BJ (cell line): ENCODE measurements at regions not wholly inside any gene's neighbourhood (a gene's known extent, or its start where the extent isn't known, plus 50 kb on each side); places are given as distances from the start of the nearest gene placed in this dataset.

ENCODE experiments used
- CTCF ChIA-PET: fragments of 350-600 bp; formaldehyde crosslinking; extraction: SDS; loops from one replicate; lab custom pipeline; 2021; ENCODE audit warnings: antibody characterized with exemption, inconsistent platforms; lab: Yijun Ruan, JAX
- POLR2A ChIA-PET: fragments of 300-600 bp; sonication (Branson Sonifier 250); formaldehyde crosslinking; extraction: SDS; loops from one replicate; lab custom pipeline; 2021; ENCODE audit warnings: antibody characterized with exemption; lab: Charles Lee
- DNase-seq: peaks from one replicate; pipeline ENCODE4 v3.0.0-alpha.2; 2011; ENCODE audit warnings: low read depth
- H3K27me3 ChIP-seq: 2 replicates; pipeline ENCODE4 v1.6.0; 2011; ENCODE audit warnings: low read length; ENCODE audit not compliant: control insufficient read depth, insufficient read depth
- H3K36me3 ChIP-seq: 2 replicates; pipeline ENCODE4 v1.5.1; 2011; ENCODE audit warnings: low read length; ENCODE audit not compliant: control insufficient read depth, insufficient read depth
- H3K4me3 ChIP-seq: 2 replicates; pipeline ENCODE4 v1.5.1; 2011; ENCODE audit warnings: low read depth, mild to moderate bottlenecking, control low read depth, low read length
- CTCF ChIP-seq: IDR thresholded peaks from 2 replicates; pipeline ENCODE4 v1.5.1; 2011; ENCODE audit warnings: low read depth, mild to moderate bottlenecking, control low read depth, inconsistent platforms, low read length, moderate library complexity; ENCODE audit not compliant: insufficient read depth

DNA sequence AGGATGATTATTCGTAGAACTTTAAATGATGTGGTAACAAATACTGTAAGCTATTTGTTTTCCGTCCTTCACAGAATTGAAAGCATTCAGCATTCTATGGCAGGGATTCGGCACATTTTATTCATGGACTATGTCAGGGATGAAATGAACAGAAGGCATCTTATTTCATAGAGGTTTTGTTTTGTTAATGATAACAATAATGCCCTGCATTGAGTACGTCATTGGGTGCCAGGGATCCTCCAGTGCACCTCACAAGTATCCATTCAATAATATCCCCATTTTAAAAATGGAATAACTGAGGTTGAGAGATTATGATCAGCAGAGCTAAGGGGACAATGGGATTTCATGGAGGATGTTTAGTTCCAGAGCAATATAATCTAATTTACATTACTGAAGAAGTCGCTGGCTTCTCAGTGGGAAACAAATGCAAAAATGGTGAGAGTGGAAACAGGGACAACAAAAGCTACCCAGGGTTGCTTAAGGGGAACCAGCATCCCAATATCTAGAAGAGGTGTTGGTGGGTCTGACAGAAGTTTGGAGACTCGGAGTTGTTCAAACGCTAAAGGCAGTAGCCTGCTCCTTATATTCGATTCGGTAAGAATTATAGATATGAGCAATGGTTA is 985.7 kb upstream of the WWC1 start:
- ChIA-PET POLR2A (no interaction called here), CTCF (interaction anchor here (0.7 kb wide), 1 partner anchor 1400 kb away, joined by 3 read pairs; no protein-coding TSS in a partner anchor)
- Histone ChIP-seq H3K4me3 (no peak overlapping the region), H3K36me3 (no peaks in the 10 kb centered on the region), H3K27me3 (no peaks in the 10 kb centered on the region; the same call in none of the 2 replicates)
- TF ChIP-seq CTCF: no peak
- DNase-seq: no peak

GRCh38 chr5:167307042-167307441 is 984.4 kb upstream of the WWC1 start:
- H3K4me3 ChIP-seq: no peak overlapping the region
- CTCF ChIA-PET: no interaction called here
- POLR2A ChIA-PET: no interaction called here
- DNase-seq: no peak
- H3K36me3 ChIP-seq: no peaks in the 10 kb centered on the region
- TF ChIP-seq CTCF: no peak
- no peaks in the 10 kb centered on the region; the same call in none of the 2 replicates for H3K27me3 ChIP-seq

GRCh38 chr5:167308466-167308865 is 983.0 kb upstream of the WWC1 start:
- H3K36me3 ChIP-seq: no peaks in the 10 kb centered on the region
- H3K4me3 ChIP-seq: no peak overlapping the region
- H3K27me3 ChIP-seq: no peaks in the 10 kb centered on the region; the same call in none of the 2 replicates
- DNase-seq: no peak
- ChIA-PET POLR2A (no interaction called here), CTCF (no interaction called here)
- no peak for TF ChIP-seq CTCF

- Histone ChIP-seq H3K27me3 (no peaks in the 10 kb centered on the region; the same call in none of the 2 replicates), H3K36me3 (no peaks in the 10 kb centered on the region), H3K4me3 (no peak overlapping the region)
- ChIA-PET CTCF (interaction anchor here (1.4 kb wide), 1 partner anchor 15 kb away, joined by 3 read pairs; no protein-coding TSS in a partner anchor), POLR2A (no interaction called here)
- no peak for DNase-seq
- TF ChIP-seq CTCF: no peak
Observed at GRCh38 chr5:167309941-167310517, 981.4 kb upstream of the WWC1 start.

- Histone ChIP-seq H3K36me3 (no peaks in the 10 kb centered on the region), H3K4me3 (no peak overlapping the region), H3K27me3 (no peaks in the 10 kb centered on the region; the same call in 1 of the 2 replicates)
- TF ChIP-seq CTCF: no peak
- DNase-seq: no peak
- ChIA-PET POLR2A (no interaction called here), CTCF (no interaction called here)
Observed at GRCh38 chr5:167311340-167311739, 980.1 kb upstream of the WWC1 start.
